ENCODE measurements at regions not wholly inside any gene's neighbourhood (a gene's known extent, or its start where the extent isn't known, plus 50 kb on each side); places are given as distances from the start of the nearest gene placed in this dataset.

- H3K4me3 ChIP-seq (replicated peaks; ENCODE audit: low read depth, low read length), result no peak overlapping the region
- peak; percentile 36 for DNase-seq (ENCODE audit: low read depth)
- no peak for TF ChIP-seq CTCF (IDR thresholded peaks at IDR 0.05; ENCODE audit: low read length, missing control alignments)
Observed at GRCh38 chr5:128681764-128682592, 143.9 kb upstream of the FBN2 start.

- no peak for DNase-seq (ENCODE audit: low read depth)
- H3K4me3 ChIP-seq (replicated peaks; ENCODE audit: low read depth, low read length), result no peak overlapping the region
- TF ChIP-seq CTCF (IDR thresholded peaks at IDR 0.05; ENCODE audit: low read length, missing control alignments), result no peak
Observed at GRCh38 chr5:128682669-128683068, 144.6 kb upstream of the FBN2 start.

- no peak overlapping the region for H3K4me3 ChIP-seq (replicated peaks; ENCODE audit: low read depth, low read length)
- peak; percentile 72 for DNase-seq (ENCODE audit: low read depth)
- no peak for TF ChIP-seq CTCF (IDR thresholded peaks at IDR 0.05; ENCODE audit: low read length, missing control alignments)
Observed at GRCh38 chr5:128684961-128685360, 146.9 kb upstream of the FBN2 start.

- no peak for DNase-seq (ENCODE audit: low read depth)
- TF ChIP-seq CTCF (IDR thresholded peaks at IDR 0.05; ENCODE audit: low read length, missing control alignments), result no peak
Observed at GRCh38 chr5:128687930-128688329, 149.9 kb upstream of the FBN2 start.

GRCh38 chr5:128693764-128694163, 155.7 kb upstream of the FBN2 start:
- peak; percentile 26 for DNase-seq (ENCODE audit: low read depth)
- no peak overlapping the region for H3K4me3 ChIP-seq (replicated peaks; ENCODE audit: low read depth, low read length)
- no peak for TF ChIP-seq CTCF (IDR thresholded peaks at IDR 0.05; ENCODE audit: low read length, missing control alignments)

More at GRCh38 chr5:128687930-128688329, 149.9 kb upstream of the FBN2 start:
- H3K4me3 ChIP-seq (replicated peaks; ENCODE audit: low read depth, low read length), result no peak overlapping the region

- no peak overlapping the region for H3K4me3 ChIP-seq (replicated peaks; ENCODE audit: low read depth, low read length)
- no peak for DNase-seq (ENCODE audit: low read depth)
- peak; percentile 54 for TF ChIP-seq CTCF (IDR thresholded peaks at IDR 0.05; ENCODE audit: low read length, missing control alignments)
Observed at GRCh38 chr5:128695791-128696530, 157.9 kb upstream of the FBN2 start.
